Osteoblast (primary cell): ENCODE measurements at regions not wholly inside any gene's neighbourhood (a gene's known extent, or its start where the extent isn't known, plus 50 kb on each side); places are given as distances from the start of the nearest gene placed in this dataset.

Experiments
- DNase-seq: peaks from one replicate; pipeline ENCODE4 v3.0.0; 2011; ENCODE audit warnings: low spot score, mixed read lengths; ENCODE audit not compliant: insufficient read length; ENCODE audit errors: missing footprints
- H2AFZ ChIP-seq: 2 replicates; pipeline ENCODE4 v1.6.0; 2011; ENCODE audit warnings: mild to moderate bottlenecking, low read length
- H3K27ac ChIP-seq: 2 replicates; pipeline ENCODE4 v1.5.1; 2011; ENCODE audit warnings: mild to moderate bottlenecking, low read depth, low read length, moderate library complexity
- H3K27me3 ChIP-seq: 2 replicates; pipeline ENCODE4 v1.6.0; 2012; ENCODE audit warnings: mild to moderate bottlenecking, control low read depth, inconsistent platforms, low read length, moderate library complexity; ENCODE audit not compliant: insufficient read depth
- H3K36me3 ChIP-seq: 2 replicates; pipeline ENCODE4 v1.5.1; 2011; ENCODE audit warnings: mild to moderate bottlenecking, low read length, control low read depth, moderate library complexity; ENCODE audit not compliant: insufficient read depth
- H3K4me1 ChIP-seq: 2 replicates; pipeline ENCODE4 v1.5.1; 2011; ENCODE audit warnings: mild to moderate bottlenecking, low read length, control low read depth, moderate library complexity; ENCODE audit not compliant: insufficient read depth
- H3K4me2 ChIP-seq: 2 replicates; pipeline ENCODE4 v1.6.0; 2011; ENCODE audit warnings: mild to moderate bottlenecking, low read length; ENCODE audit not compliant: insufficient read depth
- H3K4me3 ChIP-seq: fragments of 200-600 bp; sonication (generic); 3 replicates; pipeline ENCODE4 v1.5.1; 2012; ENCODE audit warnings: mild to moderate bottlenecking, low read length, inconsistent platforms; ENCODE audit not compliant: insufficient read depth
- H3K79me2 ChIP-seq: 2 replicates; pipeline ENCODE4 v1.6.0; 2012; ENCODE audit warnings: mild to moderate bottlenecking, low read length, control low read depth, inconsistent platforms; ENCODE audit not compliant: insufficient read depth
- H3K9me3 ChIP-seq: 2 replicates; pipeline ENCODE4 v1.5.1; 2011; ENCODE audit warnings: low read depth, low read length, control low read depth
- H4K20me1 ChIP-seq: 2 replicates; pipeline ENCODE4 v1.6.0; 2012; ENCODE audit warnings: mild to moderate bottlenecking, low read length, control low read depth; ENCODE audit not compliant: insufficient read depth
- CTCF ChIP-seq: IDR thresholded peaks from 2 replicates; pipeline ENCODE4 v1.5.1; 2011; ENCODE audit warnings: mild to moderate bottlenecking, low read depth, low read length, moderate library complexity; ENCODE audit errors: extremely low read depth

- Histone ChIP-seq H4K20me1 (no peaks in the 10 kb centered on the region), H3K9me3 (no peaks in the 10 kb centered on the region), H3K27ac (no peak overlapping the region), H3K36me3 (no peaks in the 10 kb centered on the region), H2AFZ (no peak overlapping the region), H3K4me2 (no peak overlapping the region), H3K27me3 (peaks cover 39% of the 10 kb centered on the region), H3K79me2 (no peaks in the 10 kb centered on the region), H3K4me3 (no peak overlapping the region), H3K4me1 (no peaks in the 10 kb centered on the region)
- no peak for DNase-seq
- no peak for TF ChIP-seq CTCF
These were observed 138.9 kb downstream of the ACTL8 start for GRCh38 chr1:17893891-17894631.

- no peaks in the 10 kb centered on the region for H3K9me3 ChIP-seq
- no peak overlapping the region for H3K4me3 ChIP-seq
- H3K27ac ChIP-seq, result no peak overlapping the region
- no peaks in the 10 kb centered on the region for H4K20me1 ChIP-seq
- H3K4me1 ChIP-seq, result no peaks in the 10 kb centered on the region
- peaks cover 27% of the 10 kb centered on the region for H3K27me3 ChIP-seq
- H3K36me3 ChIP-seq, result no peaks in the 10 kb centered on the region
- TF ChIP-seq CTCF, result no peak
- no peak overlapping the region for H3K4me2 ChIP-seq
- no peak for DNase-seq
- no peak overlapping the region for H2AFZ ChIP-seq
- no peaks in the 10 kb centered on the region for H3K79me2 ChIP-seq
These were observed 140.3 kb downstream of the ACTL8 start for GRCh38 chr1:17895401-17895800.

- no peak for DNase-seq
- no peaks in the 10 kb centered on the region for H3K79me2 ChIP-seq
- no peaks in the 10 kb centered on the region for H3K36me3 ChIP-seq
- no peaks in the 10 kb centered on the region for H3K4me1 ChIP-seq
- H3K9me3 ChIP-seq, result no peaks in the 10 kb centered on the region
- no peak overlapping the region for H2AFZ ChIP-seq
- no peak overlapping the region for H3K4me3 ChIP-seq
- H3K27ac ChIP-seq, result no peak overlapping the region
- H4K20me1 ChIP-seq, result no peaks in the 10 kb centered on the region
- no peak for TF ChIP-seq CTCF
- H3K27me3 ChIP-seq, result peaks cover 21% of the 10 kb centered on the region
- H3K4me2 ChIP-seq, result no peak overlapping the region
These were observed 140.9 kb downstream of the ACTL8 start for GRCh38 chr1:17895986-17896385.

- no peak overlapping the region for H3K4me2 ChIP-seq
- H3K27me3 ChIP-seq, result peaks cover 8% of the 10 kb centered on the region
- no peaks in the 10 kb centered on the region for H4K20me1 ChIP-seq
- no peak for TF ChIP-seq CTCF
- H2AFZ ChIP-seq, result no peak overlapping the region
- H3K9me3 ChIP-seq, result no peaks in the 10 kb centered on the region
- no peaks in the 10 kb centered on the region for H3K4me1 ChIP-seq
- no peaks in the 10 kb centered on the region for H3K36me3 ChIP-seq
- no peak overlapping the region for H3K27ac ChIP-seq
- DNase-seq, result no peak
- H3K4me3 ChIP-seq, result no peak overlapping the region
- no peaks in the 10 kb centered on the region for H3K79me2 ChIP-seq
These were observed 148.3 kb downstream of the ACTL8 start for GRCh38 chr1:17903386-17903785.
